ENCODE measurements at regions not wholly inside any gene's neighbourhood (a gene's known extent, or its start where the extent isn't known, plus 50 kb on each side); places are given as distances from the start of the nearest gene placed in this dataset.

- TF ChIP-seq CTCF (conservative IDR thresholded peaks at IDR 0.05; ENCODE audit: low read depth, low read length): no peak
- TF ChIP-seq SMC3 (IDR thresholded peaks at IDR 0.05; ENCODE audit: low read depth, low read length): no peak
- TF ChIP-seq POLR2A (IDR thresholded peaks at IDR 0.05; ENCODE audit: low read depth, low read length): no peak
- TF ChIP-seq RCOR1 (IDR thresholded peaks at IDR 0.05; ENCODE audit: insufficient replicate concordance, low read length): no peak
- no peak for TF ChIP-seq CEBPB (IDR thresholded peaks at IDR 0.05; ENCODE audit: low read depth, low read length)
- no peak for TF ChIP-seq RAD21 (IDR thresholded peaks at IDR 0.05; ENCODE audit: low read length)
- no peak for TF ChIP-seq BHLHE40 (IDR thresholded peaks at IDR 0.05; ENCODE audit: low read depth, low read length)
- TF ChIP-seq MAZ (IDR thresholded peaks at IDR 0.05; ENCODE audit: borderline replicate concordance, low read depth, low read length): no peak
- TF ChIP-seq RFX5 (IDR thresholded peaks at IDR 0.05; ENCODE audit: low read depth, low read length): no peak
- TF ChIP-seq MAFK (IDR thresholded peaks at IDR 0.05; ENCODE audit: low read depth, low read length): no peak
- TF ChIP-seq ELK1 (IDR thresholded peaks at IDR 0.05; ENCODE audit: borderline replicate concordance, low read depth, low read length): no peak
- TF ChIP-seq CHD1 (IDR thresholded peaks at IDR 0.05; ENCODE audit: low read depth, low read length): no peak
Observed at GRCh38 chr11:95569207-95569606, 220.4 kb downstream of the FAM76B start.

All from IMR-90 (cell line).